Kidney glomerular epithelial cell (primary cell): ENCODE measurements at regions not wholly inside any gene's neighbourhood (a gene's known extent, or its start where the extent isn't known, plus 50 kb on each side); places are given as distances from the start of the nearest gene placed in this dataset.

ENCODE experiments used
- DNase-seq: peaks from one replicate; lab custom pipeline; 2025; lab: John Stamatoyannopoulos, UW

DNA sequence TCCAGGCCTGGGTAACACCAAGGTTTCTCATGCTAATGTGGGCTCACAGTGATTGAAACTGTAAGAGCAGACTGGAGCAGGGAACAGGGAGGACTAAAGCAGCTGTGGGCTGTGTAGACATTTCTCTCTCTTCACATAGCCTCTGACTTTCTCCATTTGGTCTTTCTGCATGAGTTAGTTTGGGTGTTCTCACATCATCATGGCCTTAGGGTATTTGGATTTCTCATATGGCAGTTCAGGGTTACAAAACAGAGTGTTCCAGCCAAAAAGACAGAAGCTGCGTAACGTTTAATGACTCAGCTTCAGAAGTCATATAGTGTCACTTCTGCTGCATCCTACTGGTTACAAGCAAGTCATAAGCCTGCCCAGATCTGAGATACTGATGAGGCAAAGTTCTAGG, 52.0 kb upstream of the OSBPL8 start:
- DNase-seq, result no peak

DNA sequence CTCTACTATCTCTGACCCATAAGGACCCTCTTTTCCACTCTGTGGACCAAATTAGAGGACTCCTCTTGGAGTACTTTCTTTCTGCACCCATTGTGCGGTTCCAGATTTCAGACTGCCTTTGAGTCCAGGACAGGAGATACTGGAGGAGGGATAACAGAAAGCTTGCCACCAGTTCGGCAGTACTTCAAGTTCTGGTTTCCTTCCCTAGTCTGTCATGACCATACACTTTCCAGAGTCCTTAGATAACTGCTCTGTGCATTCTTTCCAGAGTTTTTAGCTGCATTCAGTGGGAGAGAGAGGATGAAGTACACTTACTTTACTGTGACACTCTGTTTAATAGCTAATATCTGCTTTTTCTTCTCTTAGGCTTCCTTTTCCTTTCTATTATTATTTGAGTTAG, 54.8 kb upstream of the OSBPL8 start:
- DNase-seq, result no peak

DNA sequence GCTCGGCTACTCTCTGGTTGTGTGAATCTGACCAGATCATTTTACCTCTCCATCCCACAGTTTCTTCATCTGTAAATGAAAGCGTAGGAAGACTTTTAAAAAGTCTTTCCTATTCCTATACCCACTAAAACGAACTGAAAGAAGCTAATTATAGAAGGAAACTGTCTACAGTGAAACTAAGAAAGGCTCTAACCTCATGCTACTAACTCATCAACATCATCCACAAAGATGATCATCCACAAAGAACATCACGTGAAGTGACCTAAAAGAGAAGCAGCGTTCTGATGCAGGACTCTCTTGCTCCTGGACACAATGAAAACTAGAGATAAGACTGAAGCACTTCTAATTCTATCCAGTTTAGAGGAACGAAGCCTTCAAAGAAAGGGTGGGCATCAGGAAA, 58.5 kb upstream of the OSBPL8 start:
- no peak for DNase-seq

DNA sequence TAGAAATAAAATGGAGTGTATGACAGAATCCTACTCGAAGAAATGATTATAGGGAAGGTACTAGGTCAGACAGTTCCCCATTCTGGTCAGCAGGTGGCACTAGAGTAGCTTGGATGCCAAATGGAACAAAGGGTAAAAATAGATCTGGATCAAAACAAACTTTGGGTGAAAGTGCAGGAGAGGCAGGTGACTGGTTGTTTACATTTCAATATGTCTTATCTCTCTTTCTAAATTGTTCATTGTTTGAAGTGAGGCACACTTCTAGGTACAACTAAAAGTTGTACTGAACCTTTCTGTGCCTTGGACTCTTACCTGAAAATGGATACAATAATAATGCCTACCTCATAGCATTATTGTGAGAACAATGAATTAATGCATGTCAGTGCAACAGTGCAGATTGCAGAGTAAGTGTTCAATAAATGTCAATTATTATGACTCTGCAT, 62.0 kb upstream of the OSBPL8 start:
- peak; percentile 89 for DNase-seq

DNA sequence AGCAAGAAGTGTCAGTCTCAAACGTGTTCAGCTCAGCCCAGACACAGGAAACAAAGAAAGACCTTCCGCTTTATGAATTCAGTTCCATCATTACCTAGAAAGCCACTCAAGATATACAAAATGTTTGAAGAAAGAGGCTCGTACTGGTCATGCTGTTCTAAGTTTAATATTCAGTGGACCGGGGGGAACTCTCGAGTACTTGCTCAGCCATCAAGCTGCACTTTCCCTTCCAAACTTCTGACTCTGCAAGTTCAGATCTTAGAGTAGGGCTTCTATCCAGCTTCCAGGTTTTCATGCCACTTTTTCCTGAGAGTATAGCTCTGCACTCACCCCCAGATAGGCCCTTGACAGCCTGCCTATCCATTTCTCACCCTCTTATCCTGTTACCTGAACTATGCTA, 62.8 kb upstream of the OSBPL8 start:
- no peak for DNase-seq

DNA sequence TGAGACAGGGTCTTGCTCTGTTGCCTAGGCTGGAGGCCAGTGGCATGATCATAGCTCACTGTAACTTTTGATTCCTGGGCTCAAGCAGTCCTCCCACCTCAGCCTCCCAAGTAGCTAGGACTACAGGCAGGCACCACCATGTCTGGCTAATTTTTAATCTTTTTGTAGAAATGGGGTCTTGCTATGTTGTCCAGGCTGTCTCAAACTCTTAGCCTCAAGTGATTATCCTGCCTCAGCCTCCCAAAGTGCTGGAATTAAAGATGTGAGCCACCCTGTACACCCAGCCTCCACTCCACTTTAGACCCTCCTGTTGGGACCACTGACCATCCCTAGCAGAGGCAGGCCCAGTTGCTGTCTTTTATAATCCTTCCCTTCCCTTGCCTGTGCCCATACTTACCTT, 63.3 kb upstream of the OSBPL8 start:
- DNase-seq, result no peak

DNA sequence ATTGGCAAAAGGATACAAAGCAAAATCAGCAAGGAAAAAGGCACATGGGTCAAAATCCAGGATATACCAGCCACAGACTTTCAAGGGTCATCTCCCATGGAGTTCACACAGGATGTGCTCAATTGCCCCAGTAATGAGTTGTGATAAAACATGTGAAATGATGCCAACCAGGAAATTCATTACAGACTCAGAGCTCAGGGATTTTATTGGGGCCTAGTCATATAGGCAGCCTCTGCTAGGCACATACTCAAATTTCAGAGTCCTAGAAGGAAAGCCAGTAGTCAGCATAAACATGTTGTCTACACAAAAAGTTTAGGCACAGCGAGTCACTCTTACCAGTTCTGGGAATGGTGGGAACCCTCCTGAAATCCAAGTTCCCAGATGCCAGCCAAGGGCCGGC, 64.4 kb upstream of the OSBPL8 start:
- DNase-seq, result peak; percentile 75

GRCh38 chr12:76627346-76628135, 68.0 kb upstream of the OSBPL8 start:
- DNase-seq, result no peak

GRCh38 chr12:76628745-76629144, 69.2 kb upstream of the OSBPL8 start:
- DNase-seq, result no peak

- no peak for DNase-seq
Observed at GRCh38 chr12:76631741-76632140, 72.2 kb upstream of the OSBPL8 start.

DNA sequence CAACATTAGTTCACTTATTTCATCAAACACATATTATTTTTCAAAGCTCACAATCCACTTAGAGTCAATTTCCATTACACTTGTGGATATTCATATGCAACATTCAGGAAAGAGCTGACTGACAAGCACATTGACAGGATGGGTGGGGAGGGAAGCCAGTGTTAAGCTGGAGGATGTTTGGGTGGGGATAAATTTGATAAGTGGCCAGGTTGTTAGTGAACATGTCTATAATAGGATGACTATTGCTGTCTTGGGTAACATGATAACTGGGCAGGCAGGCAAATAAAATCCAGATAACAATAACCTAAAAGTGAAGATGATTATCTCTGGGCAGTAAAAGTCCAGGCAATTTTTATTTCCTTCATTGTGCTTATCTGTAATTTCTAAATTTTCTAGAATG, 73.8 kb upstream of the OSBPL8 start:
- DNase-seq, result no peak

GRCh38 chr12:76634133-76634532, 74.6 kb upstream of the OSBPL8 start:
- DNase-seq, result no peak

DNA sequence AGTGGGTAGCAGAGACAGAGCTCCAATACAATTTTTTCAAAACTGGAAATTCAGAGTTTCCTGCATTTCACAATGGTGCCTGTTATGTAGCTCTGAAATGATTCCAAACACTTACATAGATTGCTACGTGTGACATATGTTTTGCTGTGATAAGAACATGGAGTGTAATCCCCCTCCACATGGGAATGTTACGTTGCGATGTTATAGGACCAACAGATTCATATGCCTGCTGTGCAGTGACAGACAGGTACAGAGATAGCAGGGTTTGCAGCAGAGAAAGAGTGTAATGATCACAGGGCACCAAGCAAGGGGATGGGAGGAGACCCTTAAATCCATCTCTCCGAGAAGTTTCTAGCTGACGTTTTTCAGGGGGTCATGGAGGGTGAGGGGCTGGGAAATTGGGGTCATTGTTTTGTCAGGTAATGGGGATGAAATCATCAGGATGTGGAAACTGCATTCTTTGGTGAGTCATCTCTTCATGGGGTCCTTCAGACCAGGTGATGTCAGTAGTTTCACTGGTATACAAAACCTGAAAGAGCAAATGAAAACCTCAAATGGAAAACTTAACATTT, 76.6 kb upstream of the OSBPL8 start:
- DNase-seq, result peak; percentile 84

GRCh38 chr12:76637807-76638206, 78.2 kb upstream of the OSBPL8 start:
- DNase-seq, result peak; percentile 58

DNA sequence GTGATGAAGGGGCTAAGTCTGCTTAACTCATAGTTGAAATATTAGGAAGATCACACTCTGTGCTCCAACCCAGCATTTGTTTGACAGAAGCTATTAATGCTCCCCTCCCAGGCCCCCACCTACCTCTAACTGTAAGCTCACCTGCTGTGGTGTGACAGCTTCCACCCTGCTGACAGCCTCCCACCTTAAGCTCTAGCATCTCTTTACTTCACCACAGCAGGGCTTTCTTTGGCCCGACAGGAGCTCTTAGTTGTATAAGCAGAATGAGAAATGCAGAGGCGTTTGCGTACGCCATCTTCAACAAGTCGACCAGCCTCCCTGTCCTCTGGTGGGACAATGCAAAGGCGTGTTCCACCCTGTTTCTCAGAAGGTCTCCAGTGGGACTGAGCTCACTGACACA, 80.1 kb upstream of the OSBPL8 start:
- DNase-seq, result no peak

- no peak for DNase-seq
Observed at GRCh38 chr12:76641073-76641472, 81.5 kb upstream of the OSBPL8 start.

DNA sequence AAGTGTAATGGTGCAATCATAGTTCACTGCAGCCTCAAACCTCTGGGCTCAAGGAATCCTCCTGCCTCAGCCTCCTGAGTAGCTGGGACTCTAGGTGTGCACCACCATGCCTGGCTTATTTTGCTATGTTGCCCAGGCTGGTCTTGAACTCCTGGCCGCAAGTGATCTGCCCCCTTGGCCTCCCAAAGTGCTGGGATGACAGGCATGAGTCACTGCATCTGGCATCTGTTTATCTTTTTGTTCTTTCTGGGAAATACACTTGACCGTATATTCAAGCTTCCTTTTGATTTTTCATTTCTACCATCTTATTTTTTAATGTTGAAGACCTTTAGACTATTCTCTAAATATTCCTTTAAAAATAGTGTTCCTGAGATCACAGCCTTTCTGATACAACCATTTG, 82.4 kb upstream of the OSBPL8 start:
- DNase-seq, result no peak

- no peak for DNase-seq
Observed at GRCh38 chr12:76643438-76643837, 83.9 kb upstream of the OSBPL8 start.

DNA sequence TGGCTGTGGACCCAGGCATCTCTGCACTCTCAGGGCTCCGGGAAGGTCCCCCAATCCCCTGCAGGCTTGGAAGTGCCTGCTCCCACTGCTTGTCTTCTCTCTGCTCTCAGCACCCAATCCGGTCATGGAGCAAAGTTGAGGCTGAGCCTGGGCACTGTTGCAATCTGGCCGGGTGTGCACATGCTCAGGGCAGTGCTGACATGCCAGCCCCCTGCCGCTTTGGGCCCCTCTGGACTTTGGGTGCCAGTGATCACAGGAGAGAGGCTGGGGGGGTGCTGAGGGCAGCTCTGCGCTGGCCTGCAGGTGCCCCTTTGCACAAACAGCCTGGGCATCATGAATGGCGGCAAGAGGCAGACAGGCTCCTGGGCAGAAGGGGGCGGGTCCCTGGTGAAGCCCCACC, 85.4 kb upstream of the OSBPL8 start:
- no peak for DNase-seq

GRCh38 chr12:76645934-76646333, 86.4 kb upstream of the OSBPL8 start:
- no peak for DNase-seq

DNA sequence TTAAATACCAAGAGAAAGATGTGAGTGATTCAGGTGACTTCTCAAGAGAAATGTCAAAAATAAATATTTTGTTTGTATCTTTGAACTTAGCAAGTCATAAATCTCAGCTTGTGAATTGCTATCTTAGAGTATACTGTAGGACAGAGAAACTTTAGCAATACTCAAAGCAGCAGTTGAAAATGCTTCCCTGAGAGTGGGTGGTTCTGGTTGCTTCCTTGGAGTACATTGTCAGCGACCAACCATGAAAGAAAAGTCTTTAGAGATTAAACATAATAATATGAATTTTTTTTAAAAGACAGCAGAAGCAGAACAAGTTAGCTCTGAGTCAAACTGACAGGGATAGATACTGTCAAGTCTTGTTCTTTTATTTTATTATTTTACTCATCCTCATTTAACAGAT, 86.8 kb upstream of the OSBPL8 start:
- peak; percentile 34 for DNase-seq

DNA sequence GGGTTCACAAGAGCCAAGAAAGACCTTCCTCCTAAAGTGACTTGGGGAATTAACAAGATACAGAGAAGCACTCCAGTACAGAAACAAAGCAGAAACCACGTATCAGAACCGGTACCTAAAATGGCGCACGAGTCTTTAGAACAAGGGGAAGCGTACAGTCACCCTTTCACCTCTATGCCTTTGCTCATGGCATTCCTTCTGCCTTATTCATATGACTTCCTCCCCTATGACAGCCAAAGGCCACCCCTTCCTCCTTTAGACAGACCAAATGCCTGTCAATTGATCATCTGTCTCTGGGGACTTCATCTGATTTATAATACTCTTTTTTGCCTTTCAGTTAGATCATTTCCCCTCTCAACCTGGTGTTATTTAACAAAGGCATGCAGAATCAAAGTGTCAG, 89.5 kb upstream of the OSBPL8 start:
- DNase-seq, result no peak

DNA sequence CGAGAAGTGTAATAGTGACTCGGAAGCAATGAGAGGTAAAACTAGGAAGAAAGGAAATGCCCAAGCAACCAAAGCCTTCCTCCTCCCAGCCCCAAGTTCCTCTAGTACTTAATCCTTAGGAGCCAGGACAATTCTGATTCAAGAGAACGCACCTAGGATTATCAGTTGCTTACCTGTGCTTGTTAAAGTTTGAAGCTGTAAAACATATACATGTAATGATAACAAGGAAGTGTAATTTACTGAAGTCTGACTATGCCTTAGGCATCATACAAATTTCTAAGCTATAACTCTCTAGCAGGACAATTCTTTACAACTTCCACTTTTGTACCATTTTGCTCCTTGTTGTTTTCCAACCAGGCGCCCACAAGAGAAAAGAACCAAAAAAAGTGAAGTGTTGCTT, 92.8 kb upstream of the OSBPL8 start:
- DNase-seq, result no peak

DNA sequence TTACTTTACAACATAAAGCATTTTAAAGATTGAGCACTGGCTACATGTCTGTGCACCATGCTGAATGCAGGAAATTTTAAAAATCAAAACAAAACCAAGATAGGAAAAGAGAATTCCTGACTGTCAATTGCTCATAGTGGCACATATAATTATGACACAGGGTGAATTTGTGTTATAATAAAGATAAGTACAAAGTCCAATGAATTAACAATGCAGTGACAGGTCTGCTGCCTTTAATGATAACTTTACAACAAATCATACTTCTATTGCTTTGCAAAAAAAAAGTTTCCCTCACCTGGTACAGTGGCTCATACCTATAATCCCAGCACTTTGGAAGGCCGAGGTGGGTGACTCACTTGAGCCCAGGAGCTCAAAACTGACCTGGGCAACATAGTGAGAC, 93.8 kb upstream of the OSBPL8 start:
- DNase-seq, result no peak
